ENCODE measurements at regions not wholly inside any gene's neighbourhood (a gene's known extent, or its start where the extent isn't known, plus 50 kb on each side); places are given as distances from the start of the nearest gene placed in this dataset.

DNA sequence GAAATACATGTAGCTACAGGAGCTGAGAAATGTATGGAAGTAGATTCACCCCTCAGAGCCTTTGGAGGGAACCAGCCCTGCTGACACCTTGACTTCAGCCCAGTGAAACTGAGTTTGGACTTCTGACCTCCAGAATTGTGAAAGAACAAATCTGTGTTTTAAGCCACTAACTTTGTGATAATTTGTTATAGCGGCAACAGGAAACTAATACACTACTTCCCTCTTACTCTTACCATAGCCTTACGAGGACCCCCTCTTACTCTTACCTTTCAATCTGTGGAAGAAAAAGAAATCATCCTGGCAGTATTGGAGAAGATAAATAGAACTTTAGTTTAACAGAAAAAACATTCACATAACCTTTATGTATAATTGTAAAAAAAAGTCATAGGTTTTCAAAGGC is 353.6 kb upstream of the USP24 start:
- TF ChIP-seq, protein P1, sequence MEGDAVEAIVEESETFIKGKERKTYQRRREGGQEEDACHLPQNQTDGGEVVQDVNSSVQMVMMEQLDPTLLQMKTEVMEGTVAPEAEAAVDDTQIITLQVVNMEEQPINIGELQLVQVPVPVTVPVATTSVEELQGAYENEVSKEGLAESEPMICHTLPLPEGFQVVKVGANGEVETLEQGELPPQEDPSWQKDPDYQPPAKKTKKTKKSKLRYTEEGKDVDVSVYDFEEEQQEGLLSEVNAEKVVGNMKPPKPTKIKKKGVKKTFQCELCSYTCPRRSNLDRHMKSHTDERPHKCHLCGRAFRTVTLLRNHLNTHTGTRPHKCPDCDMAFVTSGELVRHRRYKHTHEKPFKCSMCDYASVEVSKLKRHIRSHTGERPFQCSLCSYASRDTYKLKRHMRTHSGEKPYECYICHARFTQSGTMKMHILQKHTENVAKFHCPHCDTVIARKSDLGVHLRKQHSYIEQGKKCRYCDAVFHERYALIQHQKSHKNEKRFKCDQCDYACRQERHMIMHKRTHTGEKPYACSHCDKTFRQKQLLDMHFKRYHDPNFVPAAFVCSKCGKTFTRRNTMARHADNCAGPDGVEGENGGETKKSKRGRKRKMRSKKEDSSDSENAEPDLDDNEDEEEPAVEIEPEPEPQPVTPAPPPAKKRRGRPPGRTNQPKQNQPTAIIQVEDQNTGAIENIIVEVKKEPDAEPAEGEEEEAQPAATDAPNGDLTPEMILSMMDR (IDR thresholded peaks at IDR 0.05), result no peak
- no peak for TF ChIP-seq POLR2A (IDR thresholded peaks at IDR 0.05)
